ENCODE measurements at regions not wholly inside any gene's neighbourhood (a gene's known extent, or its start where the extent isn't known, plus 50 kb on each side); places are given as distances from the start of the nearest gene placed in this dataset.

DNA sequence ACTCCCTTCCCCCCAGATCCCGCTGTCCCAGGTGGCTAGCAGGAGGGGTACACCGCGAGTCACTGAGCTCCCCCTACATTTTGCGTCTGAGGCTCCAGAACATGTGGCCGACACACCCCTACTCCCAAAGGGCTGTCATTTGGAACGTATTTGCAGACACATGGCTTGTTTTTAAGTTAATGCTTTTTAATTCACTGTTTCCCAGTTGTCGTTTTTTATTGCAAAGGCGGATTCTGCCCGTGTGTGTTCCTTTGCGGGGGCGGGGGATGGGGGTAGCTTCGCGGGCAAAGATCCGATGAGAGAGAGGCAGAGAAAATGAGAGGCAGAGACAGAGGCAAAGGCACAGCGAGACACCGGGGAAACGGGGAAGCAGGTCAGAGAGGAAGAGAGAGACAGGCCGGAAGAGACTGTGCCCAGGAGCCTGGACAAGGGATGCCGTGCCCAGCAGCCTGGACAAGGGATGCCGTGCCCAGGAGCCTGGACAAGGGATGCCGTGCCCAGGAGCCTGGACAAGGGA is 270.2 kb downstream of the FOXD2 start:
- no peaks in the 10 kb centered on the region for H3K9me3 ChIP-seq (ENCODE audit: insufficient read depth, low read depth, low read length)
- peak overlapping the region; percentile 62; the same call in 1 of the 2 replicates for H3K4me3 ChIP-seq (ENCODE audit: low read length)
- peaks cover 93% of the 10 kb centered on the region for H3K27me3 ChIP-seq (ENCODE audit: insufficient read depth, low read length)
- H3K36me3 ChIP-seq (ENCODE audit: insufficient read depth, low read depth, low read length): no peaks in the 10 kb centered on the region
- H3K4me1 ChIP-seq (ENCODE audit: insufficient read depth, low read length): no peaks in the 10 kb centered on the region
- no peak overlapping the region for H3K9ac ChIP-seq (ENCODE audit: low read depth, low read length)
- no peak overlapping the region for H3K27ac ChIP-seq (ENCODE audit: low read length)

- no peaks in the 10 kb centered on the region for H3K36me3 ChIP-seq (ENCODE audit: insufficient read depth, low read depth, low read length)
- H3K4me1 ChIP-seq (ENCODE audit: insufficient read depth, low read length): no peaks in the 10 kb centered on the region
- H3K4me3 ChIP-seq (ENCODE audit: low read length): peak overlapping the region; percentile 62; the same call in 1 of the 2 replicates
- peaks cover 98% of the 10 kb centered on the region for H3K27me3 ChIP-seq (ENCODE audit: insufficient read depth, low read length)
- H3K9ac ChIP-seq (ENCODE audit: low read depth, low read length): no peak overlapping the region
- no peak overlapping the region for H3K27ac ChIP-seq (ENCODE audit: low read length)
- no peaks in the 10 kb centered on the region for H3K9me3 ChIP-seq (ENCODE audit: insufficient read depth, low read depth, low read length)
Measured at GRCh38 chr1:47708658-47709018, 270.8 kb downstream of the FOXD2 start.

GRCh38 chr1:47709019-47709871 is 271.4 kb downstream of the FOXD2 start:
- Histone ChIP-seq H3K4me1 (ENCODE audit: insufficient read depth, low read length) (no peaks in the 10 kb centered on the region), H3K27ac (ENCODE audit: low read length) (no peak overlapping the region), H3K27me3 (ENCODE audit: insufficient read depth, low read length) (peaks cover 100% of the 10 kb centered on the region), H3K9me3 (ENCODE audit: insufficient read depth, low read depth, low read length) (no peaks in the 10 kb centered on the region), H3K4me3 (ENCODE audit: low read length) (peak overlapping the region; percentile 62), H3K9ac (ENCODE audit: low read depth, low read length) (no peak overlapping the region), H3K36me3 (ENCODE audit: insufficient read depth, low read depth, low read length) (no peaks in the 10 kb centered on the region)

DNA sequence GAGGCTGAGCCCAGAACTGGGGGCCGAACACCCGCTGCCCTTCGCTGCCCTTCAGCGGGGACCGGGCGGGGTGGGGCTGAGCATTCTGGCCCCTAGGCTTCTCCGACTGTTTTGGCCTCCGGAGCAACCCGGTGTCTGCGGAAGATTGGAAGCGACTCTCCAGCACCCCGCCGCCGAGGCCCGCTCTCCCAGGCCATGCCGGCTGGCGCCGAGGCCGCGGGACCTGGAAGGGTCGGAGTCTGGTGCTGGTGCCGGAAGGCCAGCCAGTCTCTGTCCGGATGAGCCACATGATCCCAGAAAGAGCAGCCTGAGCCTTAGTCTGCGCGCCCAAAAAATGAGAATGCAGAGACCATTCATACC is 272.0 kb downstream of the FOXD2 start:
- Histone ChIP-seq H3K4me1 (ENCODE audit: insufficient read depth, low read length) (no peaks in the 10 kb centered on the region), H3K9ac (ENCODE audit: low read depth, low read length) (no peak overlapping the region), H3K36me3 (ENCODE audit: insufficient read depth, low read depth, low read length) (no peaks in the 10 kb centered on the region), H3K27ac (ENCODE audit: low read length) (no peak overlapping the region), H3K9me3 (ENCODE audit: insufficient read depth, low read depth, low read length) (no peaks in the 10 kb centered on the region), H3K4me3 (ENCODE audit: low read length) (peak overlapping the region; percentile 62), H3K27me3 (ENCODE audit: insufficient read depth, low read length) (peaks cover 100% of the 10 kb centered on the region)

GRCh38 chr1:47710329-47711071 is 272.7 kb downstream of the FOXD2 start:
- no peaks in the 10 kb centered on the region for H3K4me1 ChIP-seq (ENCODE audit: insufficient read depth, low read length)
- no peak overlapping the region for H3K9ac ChIP-seq (ENCODE audit: low read depth, low read length)
- no peaks in the 10 kb centered on the region for H3K36me3 ChIP-seq (ENCODE audit: insufficient read depth, low read depth, low read length)
- H3K9me3 ChIP-seq (ENCODE audit: insufficient read depth, low read depth, low read length): no peaks in the 10 kb centered on the region
- H3K27me3 ChIP-seq (ENCODE audit: insufficient read depth, low read length): peaks cover 100% of the 10 kb centered on the region
- no peak overlapping the region for H3K27ac ChIP-seq (ENCODE audit: low read length)
- peak overlapping the region; percentile 62 for H3K4me3 ChIP-seq (ENCODE audit: low read length)
